GM21825 (cell line): ENCODE measurements at regions not wholly inside any gene's neighbourhood (a gene's known extent, or its start where the extent isn't known, plus 50 kb on each side); places are given as distances from the start of the nearest gene placed in this dataset.
"Not testable (repeated sequence)": the region's sequence is repeated elsewhere in the genome, so short reads cannot be mapped to it uniquely, and the experiment has no call there.

Experiments used
- ATAC-seq: cut with Tn5 transposase; IDR thresholded peaks from one replicate; pipeline ENCODE4 v1.9.1; 2021; ENCODE audit warnings: mild to moderate bottlenecking, moderate library complexity; ENCODE audit not compliant: unreplicated experiment

GRCh38 chr3:151599103-151599672 lies 134.5 kb upstream of the AADACL2 start:
- ATAC-seq, result no peak

GRCh38 chr3:151596940-151597339 lies 136.1 kb upstream of the IGSF10 start:
- ATAC-seq, result no peak

- no peak for ATAC-seq
Measured at GRCh38 chr3:151593928-151594327, 133.1 kb upstream of the IGSF10 start.

GRCh38 chr3:151592287-151592686 lies 131.4 kb upstream of the IGSF10 start:
- no peak for ATAC-seq

GRCh38 chr3:151591441-151591840 lies 130.6 kb upstream of the IGSF10 start:
- no peak for ATAC-seq

- ATAC-seq, result no peak
Measured at GRCh38 chr3:151589311-151589710, 128.4 kb upstream of the IGSF10 start.

- not testable (repeated sequence) for ATAC-seq
Measured at GRCh38 chr3:151587659-151588058, 126.8 kb upstream of the IGSF10 start.

GRCh38 chr3:151584566-151584965 lies 123.7 kb upstream of the IGSF10 start:
- peak; percentile 78 for ATAC-seq

- ATAC-seq, result no peak
Measured at GRCh38 chr3:151581035-151581434, 120.2 kb upstream of the IGSF10 start.

GRCh38 chr3:151580591-151580990 lies 119.7 kb upstream of the IGSF10 start:
- no peak for ATAC-seq

GRCh38 chr3:151579571-151580270 lies 118.9 kb upstream of the IGSF10 start:
- no peak for ATAC-seq

GRCh38 chr3:151578495-151578894 lies 117.6 kb upstream of the IGSF10 start:
- no peak for ATAC-seq

- ATAC-seq, result no peak
Measured at GRCh38 chr3:151576511-151577137, 115.8 kb upstream of the IGSF10 start.

- no peak for ATAC-seq
Measured at GRCh38 chr3:151568184-151568583, 107.3 kb upstream of the IGSF10 start.

- ATAC-seq, result no peak
Measured at GRCh38 chr3:151567477-151567876, 106.6 kb upstream of the IGSF10 start.

- no peak for ATAC-seq
Measured at GRCh38 chr3:151564261-151564660, 103.4 kb upstream of the IGSF10 start.

- no peak for ATAC-seq
Measured at GRCh38 chr3:151563305-151563704, 102.4 kb upstream of the IGSF10 start.

GRCh38 chr3:151562891-151563290 lies 102.0 kb upstream of the IGSF10 start:
- no peak for ATAC-seq

GRCh38 chr3:151561878-151562277 lies 101.0 kb upstream of the IGSF10 start:
- no peak for ATAC-seq

- ATAC-seq, result no peak
Measured at GRCh38 chr3:151560738-151561137, 99.9 kb upstream of the IGSF10 start.

- no peak for ATAC-seq
Measured at GRCh38 chr3:151559736-151560135, 98.9 kb upstream of the IGSF10 start.

- ATAC-seq, result no peak
Measured at GRCh38 chr3:151558661-151559060, 97.8 kb upstream of the IGSF10 start.
